ENCODE measurements at regions not wholly inside any gene's neighbourhood (a gene's known extent, or its start where the extent isn't known, plus 50 kb on each side); places are given as distances from the start of the nearest gene placed in this dataset.

DNA sequence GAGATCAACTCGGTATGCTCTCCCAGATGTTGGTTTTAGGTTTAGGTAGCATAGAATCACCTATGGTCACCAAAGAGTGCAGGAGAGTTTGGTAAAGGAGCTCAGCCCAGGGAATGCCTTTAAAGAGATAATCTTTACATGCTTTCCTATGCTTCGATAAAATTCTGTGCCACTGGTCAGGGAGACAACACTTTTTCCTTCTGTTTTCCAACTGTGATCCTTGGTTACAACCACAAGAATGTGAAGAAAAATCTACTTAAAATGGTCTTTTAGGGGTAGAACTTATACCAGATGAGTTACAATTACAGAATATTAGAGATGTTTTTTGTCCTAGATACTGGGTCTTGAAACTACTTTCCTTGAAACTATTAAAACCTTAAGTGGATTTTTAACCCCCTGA, 895.6 kb downstream of the TTLL7 start:
- ATAC-seq: no peak
- ChIA-PET CTCF (no interaction called here), SMC1A (ENCODE audit: uncharacterized antibody, unreplicated experiment) (interaction anchor here (0.5 kb wide), 1 partner anchor 98 kb away, joined by 3 read pairs; no protein-coding TSS in a partner anchor), RAD21 (ENCODE audit: unreplicated experiment) (no interaction called here), POLR2A (no interaction called here)
- BruUV-seq (replicated peaks): no TSS peak
- no peak overlapping the region for H3K9ac ChIP-seq (ENCODE audit: control insufficient read depth, insufficient read depth, low read length)
- in situ Hi-C loops (cut with MboI) (no loop called here), intact Hi-C loops (cut with micrococcal nuclease; ENCODE audit: unreplicated experiment) (no loop called here)
- no peaks in the 10 kb centered on the region for H3K27me3 ChIP-seq (replicated peaks in 1 of 2; ENCODE audit: control insufficient read depth in 2 of 2, insufficient read depth in 2 of 2, low read length in 1 of 2)
- DNase-seq (ENCODE audit: low read depth, low spot score): no peak
- no peak overlapping the region for H3K4me3 ChIP-seq
- H3K79me2 ChIP-seq (ENCODE audit: control insufficient read depth, insufficient read depth, low read length): no peaks in the 10 kb centered on the region
- no peaks in the 10 kb centered on the region for H3K9me3 ChIP-seq (replicated peaks; ENCODE audit: control insufficient read depth, insufficient read depth, low read length)
- no peaks in the 10 kb centered on the region for H4K20me1 ChIP-seq (ENCODE audit: control insufficient read depth, insufficient read depth)
- H3K4me1 ChIP-seq (ENCODE audit: control insufficient read depth, insufficient read depth, low read length): no peaks in the 10 kb centered on the region
- no peak for FAIRE-seq
- H3K27ac ChIP-seq (ENCODE audit: control insufficient read depth, insufficient read depth): no peak overlapping the region
- WGBS (ENCODE audit: insufficient coverage, insufficient replicate concordance, low lambda C conversion rate, missing lambda C conversion rate): 18% methylated on average over 2 of the region's 2 CpGs
- H3K4me2 ChIP-seq (ENCODE audit: control insufficient read depth, insufficient read depth): no peak overlapping the region
- H3K36me3 ChIP-seq (ENCODE audit: control insufficient read depth in 2 of 2, insufficient read depth in 2 of 2, low read length in 1 of 2): no peaks in the 10 kb centered on the region
- H2AFZ ChIP-seq (ENCODE audit: control insufficient read depth, low read depth, low read length): no peak overlapping the region
- no peak for TF ChIP-seq MYB (IDR thresholded peaks at IDR 0.05; ENCODE audit: borderline replicate concordance, low read depth, low read length)
- TF ChIP-seq NRF1 (conservative IDR thresholded peaks at IDR 0.05; ENCODE audit: low read depth, low read length): no peak
- TF ChIP-seq, protein P1, sequence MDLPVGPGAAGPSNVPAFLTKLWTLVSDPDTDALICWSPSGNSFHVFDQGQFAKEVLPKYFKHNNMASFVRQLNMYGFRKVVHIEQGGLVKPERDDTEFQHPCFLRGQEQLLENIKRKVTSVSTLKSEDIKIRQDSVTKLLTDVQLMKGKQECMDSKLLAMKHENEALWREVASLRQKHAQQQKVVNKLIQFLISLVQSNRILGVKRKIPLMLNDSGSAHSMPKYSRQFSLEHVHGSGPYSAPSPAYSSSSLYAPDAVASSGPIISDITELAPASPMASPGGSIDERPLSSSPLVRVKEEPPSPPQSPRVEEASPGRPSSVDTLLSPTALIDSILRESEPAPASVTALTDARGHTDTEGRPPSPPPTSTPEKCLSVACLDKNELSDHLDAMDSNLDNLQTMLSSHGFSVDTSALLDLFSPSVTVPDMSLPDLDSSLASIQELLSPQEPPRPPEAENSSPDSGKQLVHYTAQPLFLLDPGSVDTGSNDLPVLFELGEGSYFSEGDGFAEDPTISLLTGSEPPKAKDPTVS (IDR thresholded peaks at IDR 0.05; ENCODE audit: low read depth, low read length): no peak
- TF ChIP-seq SUZ12 (IDR thresholded peaks at IDR 0.05; ENCODE audit: unreplicated experiment): no peak
- TF ChIP-seq KLF5 (IDR thresholded peaks at IDR 0.05; ENCODE audit: partially characterized antibody): no peak
- TF ChIP-seq SP1 (IDR thresholded peaks at IDR 0.05; ENCODE audit: low read depth, low read length): no peak
- no peak for TF ChIP-seq ZNF384 (IDR thresholded peaks at IDR 0.05; ENCODE audit: borderline replicate concordance, low read depth, low read length)
- TF ChIP-seq YY1 (IDR thresholded peaks at IDR 0.05; ENCODE audit: low read depth, low read length): no peak
- TF ChIP-seq SPI1 (IDR thresholded peaks at IDR 0.05; ENCODE audit: borderline replicate concordance, insufficient read depth, low read depth, low read length): no peak
- no peak for TF ChIP-seq FOXM1 (IDR thresholded peaks at IDR 0.05; ENCODE audit: low read depth, low read length)
- no peak for TF ChIP-seq ZNF217 (IDR thresholded peaks at IDR 0.05)
- TF ChIP-seq, protein P2, sequence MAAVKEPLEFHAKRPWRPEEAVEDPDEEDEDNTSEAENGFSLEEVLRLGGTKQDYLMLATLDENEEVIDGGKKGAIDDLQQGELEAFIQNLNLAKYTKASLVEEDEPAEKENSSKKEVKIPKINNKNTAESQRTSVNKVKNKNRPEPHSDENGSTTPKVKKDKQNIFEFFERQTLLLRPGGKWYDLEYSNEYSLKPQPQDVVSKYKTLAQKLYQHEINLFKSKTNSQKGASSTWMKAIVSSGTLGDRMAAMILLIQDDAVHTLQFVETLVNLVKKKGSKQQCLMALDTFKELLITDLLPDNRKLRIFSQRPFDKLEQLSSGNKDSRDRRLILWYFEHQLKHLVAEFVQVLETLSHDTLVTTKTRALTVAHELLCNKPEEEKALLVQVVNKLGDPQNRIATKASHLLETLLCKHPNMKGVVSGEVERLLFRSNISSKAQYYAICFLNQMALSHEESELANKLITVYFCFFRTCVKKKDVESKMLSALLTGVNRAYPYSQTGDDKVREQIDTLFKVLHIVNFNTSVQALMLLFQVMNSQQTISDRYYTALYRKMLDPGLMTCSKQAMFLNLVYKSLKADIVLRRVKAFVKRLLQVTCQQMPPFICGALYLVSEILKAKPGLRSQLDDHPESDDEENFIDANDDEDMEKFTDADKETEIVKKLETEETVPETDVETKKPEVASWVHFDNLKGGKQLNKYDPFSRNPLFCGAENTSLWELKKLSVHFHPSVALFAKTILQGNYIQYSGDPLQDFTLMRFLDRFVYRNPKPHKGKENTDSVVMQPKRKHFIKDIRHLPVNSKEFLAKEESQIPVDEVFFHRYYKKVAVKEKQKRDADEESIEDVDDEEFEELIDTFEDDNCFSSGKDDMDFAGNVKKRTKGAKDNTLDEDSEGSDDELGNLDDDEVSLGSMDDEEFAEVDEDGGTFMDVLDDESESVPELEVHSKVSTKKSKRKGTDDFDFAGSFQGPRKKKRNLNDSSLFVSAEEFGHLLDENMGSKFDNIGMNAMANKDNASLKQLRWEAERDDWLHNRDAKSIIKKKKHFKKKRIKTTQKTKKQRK (IDR thresholded peaks at IDR 0.05; ENCODE audit: low read depth, low read length): no peak
- TF ChIP-seq, protein P3, sequence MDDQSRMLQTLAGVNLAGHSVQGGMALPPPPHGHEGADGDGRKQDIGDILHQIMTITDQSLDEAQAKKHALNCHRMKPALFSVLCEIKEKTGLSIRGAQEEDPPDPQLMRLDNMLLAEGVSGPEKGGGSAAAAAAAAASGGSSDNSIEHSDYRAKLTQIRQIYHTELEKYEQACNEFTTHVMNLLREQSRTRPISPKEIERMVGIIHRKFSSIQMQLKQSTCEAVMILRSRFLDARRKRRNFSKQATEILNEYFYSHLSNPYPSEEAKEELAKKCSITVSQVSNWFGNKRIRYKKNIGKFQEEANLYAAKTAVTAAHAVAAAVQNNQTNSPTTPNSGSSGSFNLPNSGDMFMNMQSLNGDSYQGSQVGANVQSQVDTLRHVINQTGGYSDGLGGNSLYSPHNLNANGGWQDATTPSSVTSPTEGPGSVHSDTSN (IDR thresholded peaks at IDR 0.05; ENCODE audit: insufficient replicate concordance, low read depth, low read length): no peak
- no peak for TF ChIP-seq BACH1 (IDR thresholded peaks at IDR 0.05; ENCODE audit: borderline replicate concordance)
- TF ChIP-seq TCF7 (IDR thresholded peaks at IDR 0.05; ENCODE audit: borderline replicate concordance): no peak
- no peak for TF ChIP-seq SRF (IDR thresholded peaks at IDR 0.05; ENCODE audit: low read depth in 2 of 2, low read length in 2 of 2)
- TF ChIP-seq RFX5 (IDR thresholded peaks at IDR 0.05; ENCODE audit: low read depth, low read length): no peak
